NCI-H146 (cell line): ENCODE measurements at regions not wholly inside any gene's neighbourhood (a gene's known extent, or its start where the extent isn't known, plus 50 kb on each side); places are given as distances from the start of the nearest gene placed in this dataset.

ENCODE experiments used
- DNase-seq: peaks from one replicate; lab custom pipeline; 2025; lab: John Stamatoyannopoulos, UW

- DNase-seq: peak; percentile 68
Measured at GRCh38 chr12:19572920-19573558, 133.7 kb downstream of the AEBP2 start.

GRCh38 chr12:19573866-19574265, 134.6 kb downstream of the AEBP2 start:
- no peak for DNase-seq

GRCh38 chr12:19574601-19575000, 135.3 kb downstream of the AEBP2 start:
- DNase-seq: peak; percentile 15

- peak; percentile 90 for DNase-seq
Measured at GRCh38 chr12:19575337-19576243, 136.3 kb downstream of the AEBP2 start.

- DNase-seq: peak; percentile 12
Measured at GRCh38 chr12:19576506-19577280, 137.4 kb downstream of the AEBP2 start.

GRCh38 chr12:19577281-19577530, 137.9 kb downstream of the AEBP2 start:
- DNase-seq: no peak

GRCh38 chr12:19584732-19585131, 145.4 kb downstream of the AEBP2 start:
- DNase-seq: no peak

GRCh38 chr12:19588951-19589350, 149.7 kb downstream of the AEBP2 start:
- no peak for DNase-seq

- no peak for DNase-seq
Measured at GRCh38 chr12:19591951-19592350, 152.7 kb downstream of the AEBP2 start.

GRCh38 chr12:19596434-19597166, 157.3 kb downstream of the AEBP2 start:
- no peak for DNase-seq

GRCh38 chr12:19597167-19598026, 158.1 kb downstream of the AEBP2 start:
- DNase-seq: no peak

GRCh38 chr12:19605720-19606119, 166.4 kb downstream of the AEBP2 start:
- no peak for DNase-seq

GRCh38 chr12:19608039-19608438, 168.7 kb downstream of the AEBP2 start:
- DNase-seq: no peak

GRCh38 chr12:19613051-19613535, 173.8 kb downstream of the AEBP2 start:
- no peak for DNase-seq

GRCh38 chr12:19614601-19615383, 175.5 kb downstream of the AEBP2 start:
- DNase-seq: no peak

GRCh38 chr12:19615384-19615725, 176.1 kb downstream of the AEBP2 start:
- DNase-seq: no peak

- no peak for DNase-seq
Measured at GRCh38 chr12:19616781-19617180, 177.5 kb downstream of the AEBP2 start.

- no peak for DNase-seq
Measured at GRCh38 chr12:19620222-19620621, 180.9 kb downstream of the AEBP2 start.

- DNase-seq: no peak
Measured at GRCh38 chr12:19623751-19624399, 184.6 kb downstream of the AEBP2 start.

GRCh38 chr12:19624491-19624890, 185.2 kb downstream of the AEBP2 start:
- DNase-seq: no peak
